GM18951 (cell line): ENCODE measurements at regions not wholly inside any gene's neighbourhood (a gene's known extent, or its start where the extent isn't known, plus 50 kb on each side); places are given as distances from the start of the nearest gene placed in this dataset.

Experiments used
- POLR2A ChIP-seq: IDR thresholded peaks from 4 replicates; pipeline ENCODE4 v1.6.1; 2011; ENCODE audit warnings: mild to moderate bottlenecking; ENCODE audit not compliant: insufficient read length, insufficient read depth; ENCODE audit errors: extremely low read depth
- in situ Hi-C: fragments of 300-500 bp; cut with MboI; formaldehyde crosslinking; loops from one replicate; pipeline ENCODE4 v1.12.0; 2022; ENCODE audit warnings: low sequenced_read_pairs, mixed read lengths, inconsistent platforms; ENCODE audit not compliant: unreplicated experiment

GRCh38 chr5:159774476-159775031, 141.7 kb upstream of the ADRA1B start:
- in situ Hi-C loops: no loop called here
- TF ChIP-seq POLR2A: no peak

GRCh38 chr5:159775890-159776289, 140.4 kb upstream of the ADRA1B start:
- in situ Hi-C loops: no loop called here
- no peak for TF ChIP-seq POLR2A

- in situ Hi-C loops: no loop called here
- no peak for TF ChIP-seq POLR2A
These were observed 139.1 kb upstream of the ADRA1B start for GRCh38 chr5:159777049-159777660.

DNA sequence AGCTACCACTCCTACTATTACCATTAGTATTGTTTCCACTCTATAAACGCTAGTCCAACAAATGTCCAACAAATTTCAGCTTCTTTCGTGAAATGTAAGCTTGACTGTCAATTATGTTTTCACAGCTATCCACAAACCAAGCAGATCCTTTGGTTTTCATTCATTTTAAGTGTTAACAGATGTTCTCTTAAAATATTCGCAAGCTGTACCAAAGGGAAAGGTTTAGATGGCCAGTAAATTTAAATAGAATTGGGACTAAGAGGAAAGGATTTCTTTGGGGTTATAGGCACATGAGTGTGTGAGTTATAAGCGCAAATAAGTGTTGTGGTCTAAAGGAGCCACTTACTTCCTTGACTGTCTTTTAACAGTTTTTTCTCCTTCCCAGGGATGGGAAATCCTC, 136.8 kb upstream of the ADRA1B start:
- TF ChIP-seq POLR2A: no peak
- in situ Hi-C loops: no loop called here

GRCh38 chr5:159780246-159780645, 136.0 kb upstream of the ADRA1B start:
- in situ Hi-C loops: no loop called here
- TF ChIP-seq POLR2A: no peak

GRCh38 chr5:159781626-159782157, 134.6 kb upstream of the ADRA1B start:
- no peak for TF ChIP-seq POLR2A
- in situ Hi-C loops: no loop called here

DNA sequence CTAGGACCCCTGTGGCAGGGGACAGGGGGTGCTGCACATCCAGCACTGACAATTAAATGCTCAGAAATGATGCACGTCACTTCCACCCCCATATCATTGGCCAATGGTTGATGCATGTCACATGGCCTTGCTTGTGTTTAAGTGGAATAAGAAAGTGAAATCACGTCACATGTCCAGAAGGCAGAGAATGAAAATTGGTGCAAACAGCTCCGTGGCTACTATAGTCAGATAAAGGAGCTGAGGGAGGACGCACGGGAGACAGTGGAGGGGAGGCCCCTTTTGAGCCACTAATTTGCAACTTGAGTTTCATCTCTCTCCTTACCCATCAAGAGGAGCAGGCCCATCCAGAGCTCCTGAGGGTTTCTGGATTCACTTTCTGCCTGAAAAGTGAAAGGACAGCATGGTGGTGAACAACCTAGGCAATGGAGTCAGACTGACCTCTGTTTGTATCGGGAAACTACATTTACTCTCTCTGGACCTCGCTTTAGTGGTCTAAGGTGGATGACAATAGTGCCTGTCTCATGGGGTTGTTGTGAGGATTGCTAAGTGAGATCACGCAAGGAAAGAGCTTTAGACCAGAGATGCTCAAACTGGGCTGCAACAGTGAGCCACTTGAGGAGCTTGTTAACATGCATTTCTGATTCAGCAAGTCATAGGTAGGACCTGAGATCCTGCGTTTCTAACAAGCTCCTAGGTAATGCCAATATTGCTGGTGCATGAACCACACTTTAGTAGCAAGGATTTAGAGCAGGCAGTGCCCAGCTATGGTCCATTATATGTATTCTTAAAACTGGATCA, 133.9 kb upstream of the ADRA1B start:
- TF ChIP-seq POLR2A: no peak
- in situ Hi-C loops: no loop called here

- in situ Hi-C loops: no loop called here
- no peak for TF ChIP-seq POLR2A
These were observed 133.3 kb upstream of the ADRA1B start for GRCh38 chr5:159782995-159783300.

GRCh38 chr5:159783726-159784247, 132.5 kb upstream of the ADRA1B start:
- TF ChIP-seq POLR2A: no peak

DNA sequence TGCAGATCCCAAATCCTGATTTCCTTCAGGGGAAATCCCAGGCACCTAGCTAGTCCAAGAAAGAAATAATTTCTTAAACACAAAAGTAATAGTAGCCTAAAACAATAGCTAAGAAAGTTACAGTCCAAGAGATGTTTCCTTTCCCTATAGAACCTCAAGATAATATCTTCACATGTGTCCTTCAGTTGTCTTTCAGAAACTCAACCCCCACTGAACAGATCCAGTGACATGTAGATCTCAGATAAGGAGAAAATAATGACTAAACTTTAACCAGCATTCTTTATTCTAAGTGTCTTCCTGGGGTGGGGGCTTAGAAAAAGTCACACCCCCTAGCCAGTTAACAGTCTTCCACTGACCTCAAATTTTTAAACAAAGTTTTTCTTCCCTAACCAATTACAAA, 131.3 kb upstream of the ADRA1B start:
- in situ Hi-C loops: no loop called here
- no peak for TF ChIP-seq POLR2A

More at GRCh38 chr5:159783726-159784247, 132.5 kb upstream of the ADRA1B start:
- in situ Hi-C loops: no loop called here

DNA sequence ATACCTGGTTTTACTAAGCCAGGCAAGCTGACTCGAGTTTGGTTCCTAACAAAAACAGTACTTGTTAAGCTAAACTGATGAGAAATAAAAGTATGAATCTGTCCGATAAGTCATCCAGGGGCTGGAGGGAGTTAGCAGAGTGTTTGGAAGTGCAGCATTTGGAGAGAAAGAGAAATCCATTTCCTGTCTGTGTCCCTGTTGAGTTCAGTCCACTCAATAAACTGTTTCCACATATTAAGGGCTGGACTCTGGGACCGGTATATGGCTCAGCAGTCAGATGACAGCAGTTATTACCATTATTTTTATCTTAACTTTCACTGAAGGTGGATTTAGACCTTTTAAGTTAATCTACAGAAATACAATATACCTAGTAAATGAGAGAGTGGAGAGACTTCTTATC, 130.6 kb upstream of the ADRA1B start:
- no peak for TF ChIP-seq POLR2A
- in situ Hi-C loops: no loop called here

- TF ChIP-seq POLR2A: no peak
- in situ Hi-C loops: no loop called here
These were observed 130.1 kb upstream of the ADRA1B start for GRCh38 chr5:159786201-159786600.

- in situ Hi-C loops: no loop called here
- no peak for TF ChIP-seq POLR2A
These were observed 129.2 kb upstream of the ADRA1B start for GRCh38 chr5:159786901-159787691.
